ENCODE measurements at regions not wholly inside any gene's neighbourhood (a gene's known extent, or its start where the extent isn't known, plus 50 kb on each side); places are given as distances from the start of the nearest gene placed in this dataset.

DNA sequence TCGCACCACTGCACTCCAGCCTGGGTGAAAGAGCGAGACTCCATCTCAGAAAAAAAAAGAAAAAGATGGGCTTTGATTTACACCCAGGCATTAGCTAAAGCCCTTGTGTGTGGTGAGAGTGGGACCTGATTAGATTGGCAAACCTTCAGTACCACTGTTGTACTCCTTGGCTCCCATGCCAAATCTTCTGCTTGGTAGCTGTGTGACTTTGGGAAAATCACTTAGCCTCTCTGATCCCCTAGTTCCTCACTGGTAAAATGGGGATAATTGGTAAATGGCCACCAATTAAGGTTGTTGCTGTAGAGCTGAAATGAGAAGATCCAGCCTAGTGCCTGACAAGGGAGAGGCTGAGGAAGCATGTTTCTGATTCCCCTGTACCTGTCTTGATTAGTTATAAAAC lies 63.7 kb downstream of the SLC25A47 start:
- DNase-seq (ENCODE audit: low spot score) = no peak
- no peak for ATAC-seq (ENCODE audit: low FRiP score)
- TF ChIP-seq, protein P1, sequence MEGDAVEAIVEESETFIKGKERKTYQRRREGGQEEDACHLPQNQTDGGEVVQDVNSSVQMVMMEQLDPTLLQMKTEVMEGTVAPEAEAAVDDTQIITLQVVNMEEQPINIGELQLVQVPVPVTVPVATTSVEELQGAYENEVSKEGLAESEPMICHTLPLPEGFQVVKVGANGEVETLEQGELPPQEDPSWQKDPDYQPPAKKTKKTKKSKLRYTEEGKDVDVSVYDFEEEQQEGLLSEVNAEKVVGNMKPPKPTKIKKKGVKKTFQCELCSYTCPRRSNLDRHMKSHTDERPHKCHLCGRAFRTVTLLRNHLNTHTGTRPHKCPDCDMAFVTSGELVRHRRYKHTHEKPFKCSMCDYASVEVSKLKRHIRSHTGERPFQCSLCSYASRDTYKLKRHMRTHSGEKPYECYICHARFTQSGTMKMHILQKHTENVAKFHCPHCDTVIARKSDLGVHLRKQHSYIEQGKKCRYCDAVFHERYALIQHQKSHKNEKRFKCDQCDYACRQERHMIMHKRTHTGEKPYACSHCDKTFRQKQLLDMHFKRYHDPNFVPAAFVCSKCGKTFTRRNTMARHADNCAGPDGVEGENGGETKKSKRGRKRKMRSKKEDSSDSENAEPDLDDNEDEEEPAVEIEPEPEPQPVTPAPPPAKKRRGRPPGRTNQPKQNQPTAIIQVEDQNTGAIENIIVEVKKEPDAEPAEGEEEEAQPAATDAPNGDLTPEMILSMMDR (IDR thresholded peaks at IDR 0.05) = no peak

- DNase-seq (ENCODE audit: low spot score) (no peak), ATAC-seq (ENCODE audit: low FRiP score) (no peak)
- TF ChIP-seq, protein P1 (IDR thresholded peaks at IDR 0.05) = no peak
Observed at GRCh38 chr14:100387450-100387849, 64.3 kb downstream of the SLC25A47 start.

- no peak for ATAC-seq (ENCODE audit: low FRiP score)
- no peak for DNase-seq (ENCODE audit: low spot score)
- TF ChIP-seq, protein P1 (IDR thresholded peaks at IDR 0.05) = no peak
Observed at GRCh38 chr14:100388103-100389054, 65.2 kb downstream of the SLC25A47 start.

- TF ChIP-seq, protein P1 (IDR thresholded peaks at IDR 0.05) = no peak
- ATAC-seq (ENCODE audit: low FRiP score) (no peak), DNase-seq (ENCODE audit: low spot score) (no peak)
Observed at GRCh38 chr14:100389497-100390104, 66.5 kb downstream of the SLC25A47 start.

- DNase-seq (ENCODE audit: low spot score) = no peak
- TF ChIP-seq, protein P1 (IDR thresholded peaks at IDR 0.05) = no peak
- ATAC-seq (ENCODE audit: low FRiP score) = no peak
Observed at GRCh38 chr14:100391173-100391572, 68.0 kb downstream of the SLC25A47 start.

- ATAC-seq (ENCODE audit: low FRiP score) (no peak), DNase-seq (ENCODE audit: low spot score) (no peak)
- TF ChIP-seq, protein P1 (IDR thresholded peaks at IDR 0.05) = no peak
Observed at GRCh38 chr14:100391724-100392123, 68.6 kb downstream of the SLC25A47 start.

Measured in omental fat pad (tissue), 3 donors.